Esophagus squamous epithelium (tissue), 4 donors: ENCODE measurements at regions not wholly inside any gene's neighbourhood (a gene's known extent, or its start where the extent isn't known, plus 50 kb on each side); places are given as distances from the start of the nearest gene placed in this dataset.

Experiments used
- POLR2A ChIP-seq, 4 donors: fragments of 450-650 bp; IDR thresholded peaks; one replicate each; pipeline ENCODE4 v1.6.1; 2017; ENCODE audit warnings: antibody characterized with exemption in 4 of 4, mild to moderate bottlenecking in 4 of 4, moderate library complexity in 3 of 4
- TF ChIP-seq, protein P1 (sequence below), 6 experiments: fragments of 450-650 bp in 4 of 6; fragments of 200-600 bp in 2 of 6; sonication (generic) in 2 of 6; IDR thresholded peaks; one replicate each; pipeline ENCODE4 v1.5.1; 2016 to 2019; ENCODE audit warnings: antibody characterized with exemption in 6 of 6, mild to moderate bottlenecking in 4 of 6, moderate library complexity in 4 of 6

DNA sequence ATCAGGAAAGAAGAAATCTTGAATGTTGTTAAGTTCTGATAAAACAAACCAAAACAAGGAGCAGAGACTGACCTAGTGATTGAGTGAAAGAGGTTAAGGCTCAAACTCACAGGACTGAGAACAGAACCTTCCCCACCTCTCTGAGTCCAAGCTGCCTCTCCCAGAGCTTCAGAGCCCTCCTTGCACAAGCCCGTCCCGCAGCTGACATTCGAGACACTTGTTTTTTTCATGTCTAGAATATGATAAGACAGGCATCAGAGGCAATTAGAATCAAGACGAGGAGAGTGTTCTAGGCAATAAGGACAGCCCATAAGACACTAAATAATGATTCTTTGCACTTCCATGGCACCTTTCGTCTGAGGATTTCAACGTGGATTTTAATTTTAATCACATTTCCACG, 140.6 kb downstream of the PXDC1 start:
- TF ChIP-seq, protein P1, sequence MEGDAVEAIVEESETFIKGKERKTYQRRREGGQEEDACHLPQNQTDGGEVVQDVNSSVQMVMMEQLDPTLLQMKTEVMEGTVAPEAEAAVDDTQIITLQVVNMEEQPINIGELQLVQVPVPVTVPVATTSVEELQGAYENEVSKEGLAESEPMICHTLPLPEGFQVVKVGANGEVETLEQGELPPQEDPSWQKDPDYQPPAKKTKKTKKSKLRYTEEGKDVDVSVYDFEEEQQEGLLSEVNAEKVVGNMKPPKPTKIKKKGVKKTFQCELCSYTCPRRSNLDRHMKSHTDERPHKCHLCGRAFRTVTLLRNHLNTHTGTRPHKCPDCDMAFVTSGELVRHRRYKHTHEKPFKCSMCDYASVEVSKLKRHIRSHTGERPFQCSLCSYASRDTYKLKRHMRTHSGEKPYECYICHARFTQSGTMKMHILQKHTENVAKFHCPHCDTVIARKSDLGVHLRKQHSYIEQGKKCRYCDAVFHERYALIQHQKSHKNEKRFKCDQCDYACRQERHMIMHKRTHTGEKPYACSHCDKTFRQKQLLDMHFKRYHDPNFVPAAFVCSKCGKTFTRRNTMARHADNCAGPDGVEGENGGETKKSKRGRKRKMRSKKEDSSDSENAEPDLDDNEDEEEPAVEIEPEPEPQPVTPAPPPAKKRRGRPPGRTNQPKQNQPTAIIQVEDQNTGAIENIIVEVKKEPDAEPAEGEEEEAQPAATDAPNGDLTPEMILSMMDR (IDR thresholded peaks at IDR 0.05), result no peak
- no peak for TF ChIP-seq POLR2A (IDR thresholded peaks at IDR 0.05)
